DOHH2 (cell line): ENCODE measurements at regions not wholly inside any gene's neighbourhood (a gene's known extent, or its start where the extent isn't known, plus 50 kb on each side); places are given as distances from the start of the nearest gene placed in this dataset.

Experiments used
- EZH2phosphoT487 ChIP-seq: fragments of 200-600 bp; sonication (generic); IDR thresholded peaks from 2 replicates; pipeline ENCODE4 v1.6.1; 2017; ENCODE audit warnings: borderline replicate concordance, mild to moderate bottlenecking, antibody characterized with exemption, low read length, moderate library complexity, mixed read lengths
- TF ChIP-seq, protein P1 (sequence below): fragments of 200-600 bp; sonication (generic); IDR thresholded peaks from one replicate; pipeline ENCODE4 v1.5.1; 2014; ENCODE audit warnings: antibody characterized with exemption, mild to moderate bottlenecking, low read depth, low read length; ENCODE audit not compliant: poor library complexity, severe bottlenecking

DNA sequence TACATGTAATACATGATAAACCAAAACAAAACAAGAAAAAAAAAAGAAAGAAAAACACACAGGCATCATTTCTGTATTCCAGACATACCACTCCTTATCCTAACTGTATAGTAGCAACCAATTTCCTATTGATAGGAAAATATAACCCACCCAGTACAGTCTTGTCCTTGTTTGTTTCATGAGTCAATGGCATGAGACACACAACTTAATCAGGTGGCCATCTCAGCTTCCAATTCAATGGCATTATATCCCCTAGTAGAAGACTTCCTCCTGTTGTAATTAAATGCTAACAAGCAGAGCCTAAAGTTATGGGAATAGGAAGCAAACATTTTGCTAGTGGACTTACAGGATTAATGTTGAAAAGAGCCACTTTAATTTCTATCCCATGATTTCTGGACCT lies 121.0 kb upstream of the NOL4 start:
- TF ChIP-seq, protein P1, sequence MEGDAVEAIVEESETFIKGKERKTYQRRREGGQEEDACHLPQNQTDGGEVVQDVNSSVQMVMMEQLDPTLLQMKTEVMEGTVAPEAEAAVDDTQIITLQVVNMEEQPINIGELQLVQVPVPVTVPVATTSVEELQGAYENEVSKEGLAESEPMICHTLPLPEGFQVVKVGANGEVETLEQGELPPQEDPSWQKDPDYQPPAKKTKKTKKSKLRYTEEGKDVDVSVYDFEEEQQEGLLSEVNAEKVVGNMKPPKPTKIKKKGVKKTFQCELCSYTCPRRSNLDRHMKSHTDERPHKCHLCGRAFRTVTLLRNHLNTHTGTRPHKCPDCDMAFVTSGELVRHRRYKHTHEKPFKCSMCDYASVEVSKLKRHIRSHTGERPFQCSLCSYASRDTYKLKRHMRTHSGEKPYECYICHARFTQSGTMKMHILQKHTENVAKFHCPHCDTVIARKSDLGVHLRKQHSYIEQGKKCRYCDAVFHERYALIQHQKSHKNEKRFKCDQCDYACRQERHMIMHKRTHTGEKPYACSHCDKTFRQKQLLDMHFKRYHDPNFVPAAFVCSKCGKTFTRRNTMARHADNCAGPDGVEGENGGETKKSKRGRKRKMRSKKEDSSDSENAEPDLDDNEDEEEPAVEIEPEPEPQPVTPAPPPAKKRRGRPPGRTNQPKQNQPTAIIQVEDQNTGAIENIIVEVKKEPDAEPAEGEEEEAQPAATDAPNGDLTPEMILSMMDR: no peak
- TF ChIP-seq EZH2phosphoT487: no peak
